Duodenal mucosa (tissue), 2 donors: ENCODE measurements at regions not wholly inside any gene's neighbourhood (a gene's known extent, or its start where the extent isn't known, plus 50 kb on each side); places are given as distances from the start of the nearest gene placed in this dataset.

Experiments
- H3K27ac ChIP-seq: one replicate; pipeline ENCODE4 v1.7.0; 2013; ENCODE audit warnings: low read depth, low read length
- H3K27me3 ChIP-seq, 2 donors: one replicate each; pipeline ENCODE4 v1.7.0; 2013; ENCODE audit warnings: low read length in 2 of 2, control low read depth in 1 of 2; ENCODE audit not compliant: insufficient read depth in 2 of 2, control insufficient read depth in 1 of 2
- H3K36me3 ChIP-seq, 2 donors: one replicate each; pipeline ENCODE4 v1.7.0; 2013; ENCODE audit warnings: low read length in 2 of 2, control low read depth in 1 of 2; ENCODE audit not compliant: insufficient read depth in 2 of 2, control insufficient read depth in 1 of 2
- H3K4me1 ChIP-seq, 2 donors: one replicate each; pipeline ENCODE4 v1.7.0; 2013; ENCODE audit warnings: low read length in 2 of 2, control low read depth in 1 of 2; ENCODE audit not compliant: insufficient read depth in 2 of 2, control insufficient read depth in 1 of 2
- H3K4me3 ChIP-seq, 2 donors: one replicate each; pipeline ENCODE4 v1.7.0; 2013; ENCODE audit warnings: low read length in 2 of 2, low read depth in 1 of 2
- H3K9ac ChIP-seq, 2 donors: one replicate each; pipeline ENCODE4 v1.7.0; 2013; ENCODE audit warnings: low read length in 2 of 2, low read depth in 1 of 2
- H3K9me3 ChIP-seq, 2 donors: one replicate each; pipeline ENCODE4 v1.7.0; 2013; ENCODE audit warnings: low read length in 2 of 2, control low read depth in 1 of 2; ENCODE audit not compliant: control insufficient read depth in 1 of 2

DNA sequence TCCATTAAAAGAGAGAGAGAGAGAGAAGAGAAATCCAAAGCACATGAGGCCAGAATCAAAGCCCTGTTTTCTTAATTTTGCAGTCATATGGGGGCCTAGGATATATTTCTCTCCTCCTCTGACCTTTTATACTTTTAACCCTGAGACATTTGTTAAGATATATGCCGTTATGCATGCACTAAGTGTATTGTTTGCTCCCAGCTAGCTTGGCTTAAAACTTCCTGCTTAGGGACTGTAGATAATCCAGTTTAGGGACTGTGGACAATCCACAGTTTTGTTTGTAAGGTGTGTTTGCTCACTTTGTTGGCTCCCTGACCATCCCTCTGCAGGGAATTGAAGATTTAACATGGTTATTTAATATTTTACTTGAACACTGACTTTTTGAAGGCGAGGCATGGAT lies 166.3 kb upstream of the TSHZ2 start:
- H3K4me1 ChIP-seq, result no peaks in the 10 kb centered on the region

DNA sequence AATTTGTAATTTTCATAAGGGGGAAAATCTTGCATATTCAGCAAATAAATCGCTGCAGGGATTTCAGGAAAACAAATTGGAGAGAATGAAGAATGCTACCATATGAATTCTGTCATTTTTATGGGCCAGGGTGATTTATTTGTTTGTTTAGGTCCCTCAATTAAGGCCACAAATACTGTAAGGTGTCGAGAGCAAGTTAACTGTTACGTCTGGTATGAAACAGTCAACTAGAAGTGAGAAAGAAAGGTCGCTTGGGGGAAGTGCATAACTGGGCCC lies 166.9 kb upstream of the TSHZ2 start:
- Histone ChIP-seq H3K27ac (no peak overlapping the region), H3K9ac (no peak overlapping the region), H3K9me3 (no peaks in the 10 kb centered on the region), H3K36me3 (no peaks in the 10 kb centered on the region), H3K4me3 (no peak overlapping the region), H3K27me3 (no peaks in the 10 kb centered on the region), H3K4me1 (no peaks in the 10 kb centered on the region)

More for the DNA sequence above, 166.3 kb upstream of the TSHZ2 start:
- Histone ChIP-seq H3K9me3 (no peaks in the 10 kb centered on the region), H3K27ac (no peak overlapping the region), H3K9ac (no peak overlapping the region), H3K27me3 (no peaks in the 10 kb centered on the region), H3K36me3 (no peaks in the 10 kb centered on the region), H3K4me3 (no peak overlapping the region)

DNA sequence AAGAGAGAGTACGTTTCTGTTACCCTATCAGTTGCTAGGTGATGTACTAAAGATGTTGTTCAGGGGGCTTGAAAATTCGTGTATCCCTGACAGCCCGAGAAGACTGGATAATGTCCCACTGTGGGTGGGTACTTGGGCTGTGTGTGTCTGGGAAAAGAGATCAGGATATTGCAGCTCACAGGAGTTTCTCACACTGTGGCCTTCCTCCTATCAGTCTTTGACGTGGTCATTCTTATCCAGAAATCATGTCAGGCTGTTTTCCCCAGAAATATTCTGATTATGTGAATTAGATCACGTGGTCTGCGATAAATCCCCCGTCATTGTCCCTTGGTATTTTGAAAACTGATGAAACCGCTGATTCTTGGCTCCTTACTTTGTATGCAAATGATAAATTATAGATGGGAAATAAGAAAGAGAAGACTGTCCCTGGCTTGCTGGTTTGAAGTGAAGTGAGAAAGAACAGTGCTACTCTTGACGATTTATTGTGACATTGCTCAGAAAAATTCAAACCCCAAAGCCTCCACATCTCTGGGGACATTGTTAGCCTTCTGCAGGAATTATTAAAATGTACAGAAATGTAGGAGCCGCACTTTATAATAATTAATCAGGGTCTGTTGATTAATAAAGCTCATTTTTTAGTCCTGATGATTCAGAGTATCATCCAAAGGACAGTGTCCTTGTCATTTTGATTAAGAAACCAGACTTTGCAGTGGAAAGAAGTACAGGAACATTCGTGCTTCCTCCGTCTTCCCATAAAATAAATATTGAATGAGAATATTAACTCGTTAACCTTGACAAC lies 167.5 kb upstream of the TSHZ2 start:
- Histone ChIP-seq H3K4me3 (no peak overlapping the region), H3K9me3 (no peaks in the 10 kb centered on the region), H3K4me1 (no peaks in the 10 kb centered on the region), H3K36me3 (no peaks in the 10 kb centered on the region), H3K9ac (no peak overlapping the region), H3K27me3 (no peaks in the 10 kb centered on the region), H3K27ac (no peak overlapping the region)

DNA sequence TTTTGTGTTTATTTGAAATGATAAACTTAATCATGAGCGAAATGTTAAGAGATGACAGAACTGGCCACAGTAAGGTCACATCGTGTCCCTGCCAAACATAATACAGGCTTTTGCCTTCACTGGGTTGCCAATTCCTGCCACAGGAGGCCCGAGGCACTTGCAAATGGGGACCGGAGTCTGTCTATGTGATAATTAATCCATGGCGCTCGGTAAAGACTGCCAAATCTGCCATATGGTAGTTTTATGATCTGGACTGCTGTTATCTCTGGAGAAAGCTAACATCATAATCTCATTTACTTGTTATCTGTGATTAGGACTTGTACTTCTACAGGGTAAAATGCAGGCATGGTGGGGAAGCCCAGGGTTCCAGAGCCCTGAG lies 170.5 kb upstream of the TSHZ2 start:
- H3K27me3 ChIP-seq, result no peaks in the 10 kb centered on the region
- no peak overlapping the region for H3K4me3 ChIP-seq
- no peak overlapping the region for H3K27ac ChIP-seq
- no peaks in the 10 kb centered on the region for H3K4me1 ChIP-seq
- no peaks in the 10 kb centered on the region for H3K36me3 ChIP-seq
- H3K9ac ChIP-seq, result no peak overlapping the region
- no peaks in the 10 kb centered on the region for H3K9me3 ChIP-seq

DNA sequence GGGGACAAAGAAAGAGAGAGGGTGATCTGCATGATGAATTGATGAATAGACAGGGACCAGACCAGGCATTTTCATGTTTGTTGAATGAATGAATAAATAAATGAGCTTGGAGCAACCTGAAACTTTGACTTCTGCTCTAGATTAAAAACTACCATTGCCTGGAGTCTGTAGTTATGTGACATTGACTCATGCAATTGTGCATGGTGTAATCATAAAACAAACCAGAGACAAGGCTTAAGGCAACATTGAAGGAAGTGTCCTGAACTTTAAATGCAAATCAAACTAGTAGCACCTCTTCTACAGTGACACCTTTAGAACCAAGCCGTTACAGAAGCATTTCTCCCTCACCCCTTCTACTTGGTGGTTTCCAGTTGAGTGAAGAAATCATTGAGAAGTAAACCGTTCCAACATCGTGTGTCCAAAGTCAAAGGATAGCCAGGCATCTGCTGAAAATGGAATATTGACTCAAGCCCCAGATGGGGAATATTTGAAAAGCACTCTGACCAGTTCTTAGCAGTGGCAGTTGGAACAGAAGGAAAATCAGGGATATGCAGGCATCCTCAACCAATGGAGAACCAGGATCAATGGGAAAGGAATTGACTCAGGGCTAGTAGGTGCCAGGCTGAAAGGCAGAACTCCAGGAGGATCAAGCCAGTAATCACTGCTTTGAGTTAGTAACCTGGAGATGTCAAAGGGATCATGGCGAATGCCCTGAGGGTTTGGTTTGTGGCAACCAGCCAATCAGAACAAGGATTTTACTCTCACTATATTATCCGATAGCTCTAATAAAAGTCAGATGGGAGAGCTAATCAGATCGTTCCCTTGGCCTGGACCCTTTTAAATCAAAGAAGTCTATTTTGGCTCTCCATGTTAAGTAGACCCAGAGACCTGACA lies 171.2 kb upstream of the TSHZ2 start:
- Histone ChIP-seq H3K9me3 (no peaks in the 10 kb centered on the region), H3K27me3 (no peaks in the 10 kb centered on the region), H3K27ac (no peak overlapping the region), H3K4me3 (no peak overlapping the region), H3K4me1 (no peaks in the 10 kb centered on the region), H3K36me3 (no peaks in the 10 kb centered on the region), H3K9ac (no peak overlapping the region)

DNA sequence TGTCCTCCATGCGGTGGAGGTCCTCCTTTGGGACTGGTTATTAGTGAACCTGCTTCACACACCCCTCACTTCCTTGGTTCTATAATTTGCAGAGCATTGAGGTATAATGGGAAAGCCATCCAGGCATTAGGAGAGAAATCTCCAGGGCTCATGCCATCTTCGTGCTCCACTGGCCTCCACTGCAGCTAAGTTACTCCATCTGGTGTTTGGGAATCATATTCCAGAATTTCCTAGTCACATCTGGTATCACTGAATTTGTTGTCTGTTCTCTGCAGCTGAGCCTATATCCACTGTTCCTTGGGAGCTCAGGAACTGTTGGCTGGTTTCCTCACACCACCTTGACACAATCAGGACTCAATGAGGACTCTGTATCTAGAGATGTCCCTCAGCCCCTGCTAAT lies 173.0 kb upstream of the TSHZ2 start:
- Histone ChIP-seq H3K4me1 (no peaks in the 10 kb centered on the region), H3K9ac (no peak overlapping the region), H3K27me3 (no peaks in the 10 kb centered on the region), H3K4me3 (no peak overlapping the region), H3K9me3 (no peaks in the 10 kb centered on the region), H3K27ac (no peak overlapping the region), H3K36me3 (no peaks in the 10 kb centered on the region)

DNA sequence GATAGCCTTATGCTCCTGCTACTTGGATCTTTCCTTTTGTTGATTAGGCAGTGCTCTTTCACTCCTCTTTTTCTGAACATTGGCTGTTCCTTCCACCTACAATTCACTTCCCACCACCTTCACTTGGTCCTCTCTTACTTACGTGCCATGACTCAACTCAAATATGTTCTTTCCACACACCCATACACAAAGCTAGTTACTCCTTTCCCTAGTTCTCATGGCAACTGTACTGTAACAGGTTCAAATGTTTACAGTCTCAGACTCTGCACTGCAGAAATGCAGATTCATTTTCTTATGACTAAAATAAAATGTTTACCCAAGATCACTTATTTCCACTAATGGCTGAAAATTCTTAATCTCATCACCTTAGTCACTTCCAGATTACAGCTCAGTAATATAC lies 174.0 kb upstream of the TSHZ2 start:
- Histone ChIP-seq H3K4me1 (no peaks in the 10 kb centered on the region), H3K27ac (no peak overlapping the region)

DNA sequence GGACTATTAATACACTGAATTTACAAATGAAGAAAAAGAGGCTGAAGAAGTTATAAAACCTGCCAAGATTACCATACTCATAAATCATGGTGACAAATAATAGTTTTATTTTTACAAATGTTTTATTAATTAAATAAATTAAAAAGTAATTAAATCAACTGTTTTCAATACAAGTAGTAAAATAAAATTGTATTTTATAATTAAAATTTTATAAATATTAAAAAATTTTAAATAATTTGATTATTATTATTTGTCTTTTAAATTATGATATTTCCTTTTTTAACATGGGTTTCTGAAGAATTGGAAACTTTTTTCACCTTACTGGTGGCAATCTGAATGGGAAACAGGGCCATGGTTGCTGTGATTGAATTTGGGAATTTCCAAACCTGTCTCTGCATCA lies 177.3 kb upstream of the TSHZ2 start:
- H3K4me3 ChIP-seq, result no peak overlapping the region
- no peak overlapping the region for H3K9ac ChIP-seq
- no peaks in the 10 kb centered on the region for H3K9me3 ChIP-seq
- H3K27ac ChIP-seq, result no peak overlapping the region
- H3K4me1 ChIP-seq, result no peaks in the 10 kb centered on the region
- H3K36me3 ChIP-seq, result no peaks in the 10 kb centered on the region
- peaks cover 0 to 4% of the 10 kb centered on the region in 2 donors for H3K27me3 ChIP-seq

More for the DNA sequence above, 174.0 kb upstream of the TSHZ2 start:
- no peak overlapping the region for H3K9ac ChIP-seq
- H3K9me3 ChIP-seq, result no peaks in the 10 kb centered on the region
- H3K36me3 ChIP-seq, result no peaks in the 10 kb centered on the region
- H3K27me3 ChIP-seq, result no peaks in the 10 kb centered on the region
- H3K4me3 ChIP-seq, result no peak overlapping the region

DNA sequence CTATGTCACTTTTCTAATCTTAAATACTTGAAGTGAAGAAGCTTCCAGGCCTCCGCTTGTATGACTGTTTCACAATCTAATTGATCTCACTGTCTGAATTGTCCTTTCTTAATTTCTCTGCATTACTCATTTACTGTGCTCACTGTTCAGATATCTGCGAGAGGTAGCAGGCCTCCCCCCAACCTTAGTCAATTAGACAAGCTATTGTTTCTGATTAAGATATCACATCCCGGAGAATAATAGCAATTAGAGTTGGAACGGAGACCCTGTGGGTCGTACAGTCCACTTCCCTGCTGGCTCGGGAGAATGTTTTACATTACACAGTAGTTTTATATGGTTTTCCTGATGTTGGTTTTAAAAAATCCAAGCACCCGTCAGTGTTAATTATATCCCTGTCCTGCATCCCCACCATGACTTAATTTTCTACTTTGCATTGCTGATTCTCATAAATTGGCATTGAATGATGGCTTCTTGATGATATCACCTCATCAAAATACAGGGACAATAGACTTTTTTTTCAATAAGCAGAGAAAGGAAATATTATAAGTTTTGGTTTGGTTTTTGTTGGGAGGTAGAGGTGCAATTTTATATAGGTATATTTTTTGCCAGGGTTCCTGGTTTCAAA lies 178.7 kb upstream of the TSHZ2 start:
- Histone ChIP-seq H3K27ac (no peak overlapping the region), H3K4me3 (no peak overlapping the region), H3K9me3 (no peaks in the 10 kb centered on the region), H3K4me1 (no peaks in the 10 kb centered on the region), H3K27me3 (peaks cover 0 to 4% of the 10 kb centered on the region in 2 donors), H3K36me3 (no peaks in the 10 kb centered on the region), H3K9ac (no peak overlapping the region)

DNA sequence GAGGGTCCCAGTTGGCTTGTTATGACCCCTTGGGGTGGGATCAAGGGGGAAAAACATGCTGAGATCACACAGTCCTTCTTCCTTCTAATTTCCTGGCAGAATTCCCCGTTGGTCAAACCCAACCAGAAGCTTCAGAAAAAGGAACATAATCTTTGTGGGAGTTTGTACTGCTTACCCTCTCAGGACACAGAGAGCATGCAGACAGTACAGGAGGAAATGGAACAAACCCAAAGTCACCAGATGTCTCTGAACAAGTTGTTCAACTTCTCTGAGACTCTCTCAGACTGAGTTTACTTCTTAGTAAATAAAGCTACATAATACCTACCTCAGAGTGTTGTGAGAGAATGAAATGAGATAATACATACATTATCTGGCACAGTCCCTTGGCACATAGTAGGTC lies 181.1 kb upstream of the TSHZ2 start:
- no peaks in the 10 kb centered on the region for H3K36me3 ChIP-seq
- H3K9ac ChIP-seq, result no peak overlapping the region
- no peaks in the 10 kb centered on the region for H3K4me1 ChIP-seq
- no peak overlapping the region for H3K4me3 ChIP-seq
- peaks cover 0 to 4% of the 10 kb centered on the region in 2 donors for H3K27me3 ChIP-seq
- no peaks in the 10 kb centered on the region for H3K9me3 ChIP-seq
- H3K27ac ChIP-seq, result no peak overlapping the region
